ENCODE measurements at regions not wholly inside any gene's neighbourhood (a gene's known extent, or its start where the extent isn't known, plus 50 kb on each side); places are given as distances from the start of the nearest gene placed in this dataset.

DNA sequence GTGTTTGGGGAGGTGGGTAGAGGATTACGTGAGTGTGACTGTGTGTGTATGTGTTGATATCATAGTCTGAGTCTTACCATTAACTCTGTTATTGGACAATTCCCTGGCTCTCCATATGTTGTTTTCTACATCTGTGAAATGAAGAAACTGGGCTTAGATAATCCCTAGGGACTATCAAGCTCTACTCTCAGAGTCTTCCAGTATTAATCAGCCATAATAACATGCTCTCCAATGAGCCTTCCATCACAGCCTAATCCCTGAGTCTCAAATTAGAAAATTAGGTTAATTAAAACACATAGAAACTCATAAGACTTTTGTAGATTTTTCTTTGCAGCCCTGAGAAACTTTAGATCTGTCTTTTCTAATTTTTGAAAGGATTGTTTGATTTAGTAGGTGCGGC, 404.2 kb upstream of the RARB start:
- no peak for TF ChIP-seq CTCF (conservative IDR thresholded peaks at IDR 0.05; ENCODE audit: low read depth, low read length)
- DNase-seq (ENCODE audit: low read depth) = no peak
- no peak overlapping the region for H3K4me3 ChIP-seq (ENCODE audit: low read depth, low read length)

DNA sequence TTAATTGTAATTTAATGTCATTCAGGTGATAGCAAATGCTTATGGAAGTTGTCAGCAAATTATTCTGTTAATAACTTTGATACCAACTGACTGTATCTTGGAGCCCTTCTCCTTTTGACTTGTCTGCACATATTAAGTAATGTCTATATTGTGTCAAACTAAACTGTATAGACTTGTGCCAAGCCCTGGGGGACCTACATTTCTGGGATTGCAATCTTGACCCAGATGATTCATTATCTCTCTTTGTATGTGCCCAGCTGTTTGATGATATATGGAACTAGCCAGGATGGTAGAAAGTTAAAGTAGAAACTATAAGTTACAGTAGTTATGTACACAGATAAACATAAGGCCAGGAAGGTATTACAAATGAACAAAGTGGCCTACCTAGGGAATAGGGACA, 402.8 kb upstream of the RARB start:
- H3K4me3 ChIP-seq (ENCODE audit: low read depth, low read length) = no peak overlapping the region
- no peak for DNase-seq (ENCODE audit: low read depth)
- no peak for TF ChIP-seq CTCF (conservative IDR thresholded peaks at IDR 0.05; ENCODE audit: low read depth, low read length)

DNA sequence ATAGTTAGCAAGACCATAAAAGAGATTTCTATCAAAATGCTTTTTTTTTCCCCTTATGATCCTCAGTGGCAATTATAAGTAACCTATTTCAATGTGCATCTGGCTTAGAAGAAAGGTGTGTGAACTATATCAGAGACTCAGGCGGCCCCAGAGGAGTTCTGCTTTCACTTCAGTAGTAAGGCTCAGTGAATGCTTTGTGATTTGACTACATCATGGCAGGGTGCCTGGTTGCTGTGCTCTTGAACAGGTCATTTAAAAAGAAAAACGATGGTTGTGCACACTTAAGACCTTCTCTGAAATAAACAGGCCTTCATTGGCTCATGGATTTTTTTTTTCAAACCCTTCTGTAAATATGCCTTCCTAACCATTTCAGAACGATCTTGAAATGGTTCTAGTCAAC, 400.4 kb upstream of the RARB start:
- TF ChIP-seq CTCF (conservative IDR thresholded peaks at IDR 0.05; ENCODE audit: low read depth, low read length) = no peak
- no peak overlapping the region for H3K4me3 ChIP-seq (ENCODE audit: low read depth, low read length)
- DNase-seq (ENCODE audit: low read depth) = no peak

DNA sequence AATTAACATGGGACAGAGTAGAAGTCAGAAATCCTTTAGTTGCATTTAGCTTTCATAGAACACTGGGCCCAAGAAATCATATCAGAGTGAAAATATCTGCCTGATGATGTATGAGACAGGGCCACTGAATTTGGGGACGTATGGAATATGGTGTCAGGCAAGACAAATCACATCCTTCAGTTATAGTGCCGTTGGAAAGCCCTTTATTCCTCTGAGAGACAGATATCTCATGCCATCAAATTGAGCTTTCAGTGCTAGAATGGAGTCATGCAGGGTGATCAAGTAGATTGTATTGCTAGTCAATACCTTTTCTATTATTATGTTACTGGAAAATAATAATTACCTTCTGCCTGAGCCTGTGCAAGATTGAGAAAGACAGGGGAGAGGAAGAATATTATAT, 398.2 kb upstream of the RARB start:
- no peak overlapping the region for H3K4me3 ChIP-seq (ENCODE audit: low read depth, low read length)
- DNase-seq (ENCODE audit: low read depth) = no peak
- no peak for TF ChIP-seq CTCF (conservative IDR thresholded peaks at IDR 0.05; ENCODE audit: low read depth, low read length)

DNA sequence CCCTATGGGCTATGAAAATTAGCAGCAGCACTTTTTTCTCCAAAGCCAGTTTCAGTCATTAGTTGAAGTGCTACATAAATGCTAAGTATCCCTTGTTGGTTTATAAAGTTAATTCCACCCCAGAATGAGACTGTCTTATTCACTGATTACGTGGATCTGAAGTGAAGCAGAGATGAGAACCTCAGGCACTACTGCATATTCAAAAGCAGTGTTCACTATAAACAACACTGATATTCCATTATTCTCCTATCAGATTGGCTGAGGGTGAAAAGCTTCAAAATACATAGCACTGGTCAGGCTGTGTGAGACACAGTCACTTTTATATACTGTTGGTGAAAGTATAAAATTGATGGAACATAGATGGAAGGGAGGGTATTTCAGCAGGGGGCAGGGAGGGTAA, 395.7 kb upstream of the RARB start:
- TF ChIP-seq CTCF (conservative IDR thresholded peaks at IDR 0.05; ENCODE audit: low read depth, low read length) = no peak
- H3K4me3 ChIP-seq (ENCODE audit: low read depth, low read length) = no peak overlapping the region
- no peak for DNase-seq (ENCODE audit: low read depth)

- peak; percentile 82 for TF ChIP-seq CTCF (conservative IDR thresholded peaks at IDR 0.05; ENCODE audit: low read depth, low read length)
- no peak overlapping the region for H3K4me3 ChIP-seq (ENCODE audit: low read depth, low read length)
- DNase-seq (ENCODE audit: low read depth) = no peak
Observed at GRCh38 chr3:25033407-25034029, 394.5 kb upstream of the RARB start.

GRCh38 chr3:25035526-25035925, 392.5 kb upstream of the RARB start:
- DNase-seq (ENCODE audit: low read depth) = no peak
- TF ChIP-seq CTCF (conservative IDR thresholded peaks at IDR 0.05; ENCODE audit: low read depth, low read length) = no peak
- no peak overlapping the region for H3K4me3 ChIP-seq (ENCODE audit: low read depth, low read length)

All from epithelial cell of proximal tubule (primary cell).